ENCODE measurements at regions not wholly inside any gene's neighbourhood (a gene's known extent, or its start where the extent isn't known, plus 50 kb on each side); places are given as distances from the start of the nearest gene placed in this dataset.

DNA sequence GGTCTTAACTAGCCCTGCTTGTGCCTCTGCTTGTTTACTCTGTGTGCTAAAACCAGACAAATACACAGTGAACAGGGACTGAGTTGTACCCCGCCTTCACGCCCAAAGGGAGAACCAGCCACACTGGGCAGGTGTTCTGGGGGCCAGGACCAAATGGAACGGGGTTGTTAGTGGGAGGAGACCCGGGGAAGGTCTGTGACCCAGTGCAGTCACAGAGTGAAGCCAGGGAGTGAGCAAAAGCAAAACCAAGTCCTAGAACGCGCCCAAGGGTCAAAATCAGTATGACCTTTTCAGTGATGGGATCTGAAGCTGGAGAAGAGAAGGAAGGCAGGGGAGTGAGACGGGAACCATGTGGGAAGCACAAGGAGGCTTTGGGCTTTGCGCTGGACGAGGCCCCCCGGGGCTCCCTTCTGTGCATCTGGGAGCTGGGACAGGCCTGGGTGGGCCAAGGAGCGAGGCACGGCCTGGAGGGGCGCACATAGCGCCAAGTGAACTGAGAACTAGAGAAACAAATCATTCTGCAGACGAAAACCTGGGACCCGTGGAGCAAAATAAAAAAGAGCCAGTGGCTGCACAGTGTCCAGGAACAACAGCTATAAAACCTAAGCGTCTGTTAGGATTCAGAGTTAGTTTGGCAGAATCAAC lies 78.3 kb upstream of the ALDH1A3 start:
- Histone ChIP-seq H3K4me1 (no peaks in the 10 kb centered on the region), H3K27me3 (no peaks in the 10 kb centered on the region), H3K36me3 (no peaks in the 10 kb centered on the region), H3K27ac (no peak overlapping the region), H3K9me3 (peaks cover 0 to 15% (median 2%) of the 10 kb centered on the region in 3 donors), H3K4me3 (no peak overlapping the region)
- no peak for TF ChIP-seq CTCF (IDR thresholded peaks at IDR 0.05)
- intact Hi-C loops (cut with DNase I; ENCODE audit: low total_unique reads): no loop called here
- DNase-seq: no peak

GRCh38 chr15:100802421-100803170 lies 77.0 kb upstream of the ALDH1A3 start:
- Histone ChIP-seq H3K36me3 (no peaks in the 10 kb centered on the region), H3K4me1 (no peaks in the 10 kb centered on the region), H3K27ac (no peak overlapping the region), H3K4me3 (no peak overlapping the region), H3K27me3 (no peaks in the 10 kb centered on the region), H3K9me3 (peaks cover 0 to 13% (median 2%) of the 10 kb centered on the region in 3 donors)
- intact Hi-C loops (cut with DNase I; ENCODE audit: low total_unique reads): no loop called here
- no peak for DNase-seq
- no peak for TF ChIP-seq CTCF (IDR thresholded peaks at IDR 0.05)

GRCh38 chr15:100803171-100803440 lies 76.5 kb upstream of the ALDH1A3 start:
- no peak for DNase-seq
- Histone ChIP-seq H3K4me1 (no peaks in the 10 kb centered on the region), H3K27ac (no peak overlapping the region), H3K9me3 (peaks cover 0 to 13% (median 2%) of the 10 kb centered on the region in 3 donors), H3K4me3 (no peak overlapping the region), H3K36me3 (no peaks in the 10 kb centered on the region), H3K27me3 (no peaks in the 10 kb centered on the region)
- no peak for TF ChIP-seq CTCF (IDR thresholded peaks at IDR 0.05)
- intact Hi-C loops (cut with DNase I; ENCODE audit: low total_unique reads): no loop called here

- H3K4me3 ChIP-seq: no peak overlapping the region
- peaks cover 0 to 2% (median 0%) of the 10 kb centered on the region in 3 donors for H3K9me3 ChIP-seq
- intact Hi-C loops (cut with DNase I; ENCODE audit: low total_unique reads): no loop called here
- H3K27me3 ChIP-seq: no peaks in the 10 kb centered on the region
- DNase-seq: no peak
- no peaks in the 10 kb centered on the region for H3K4me1 ChIP-seq
- H3K36me3 ChIP-seq: no peaks in the 10 kb centered on the region
- H3K27ac ChIP-seq: no peak overlapping the region
- no peak for TF ChIP-seq CTCF (IDR thresholded peaks at IDR 0.05)
These were observed 73.5 kb upstream of the ALDH1A3 start for GRCh38 chr15:100806157-100806556.

DNA sequence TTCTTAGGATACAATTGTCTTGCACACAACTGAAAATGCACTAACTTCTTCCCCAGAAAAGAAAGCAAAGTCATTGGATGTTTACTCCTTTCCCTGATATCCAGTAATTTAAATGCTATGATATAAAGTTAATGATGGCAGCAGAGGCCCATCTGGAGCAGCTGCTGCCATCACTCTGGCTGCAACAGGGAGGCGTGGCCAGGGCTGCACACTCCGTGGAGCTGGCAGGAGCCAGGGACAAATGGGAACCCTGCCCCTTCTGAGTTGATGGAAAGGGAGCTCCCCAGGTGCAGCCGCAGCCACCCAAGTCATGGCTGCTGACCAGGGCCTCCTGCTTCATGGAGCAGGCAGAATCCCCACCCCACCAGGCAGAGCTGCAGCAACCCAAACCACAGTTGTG lies 72.6 kb upstream of the ALDH1A3 start:
- H3K27ac ChIP-seq: no peak overlapping the region
- no peaks in the 10 kb centered on the region for H3K27me3 ChIP-seq
- TF ChIP-seq CTCF (IDR thresholded peaks at IDR 0.05): no peak
- H3K36me3 ChIP-seq: no peaks in the 10 kb centered on the region
- H3K9me3 ChIP-seq: peaks cover 0 to 2% (median 0%) of the 10 kb centered on the region in 3 donors
- intact Hi-C loops (cut with DNase I; ENCODE audit: low total_unique reads): no loop called here
- DNase-seq: no peak
- no peaks in the 10 kb centered on the region for H3K4me1 ChIP-seq
- H3K4me3 ChIP-seq: no peak overlapping the region
